NCI-H748 (cell line): ENCODE measurements at regions not wholly inside any gene's neighbourhood (a gene's known extent, or its start where the extent isn't known, plus 50 kb on each side); places are given as distances from the start of the nearest gene placed in this dataset.

Experiments used
- DNase-seq: peaks from one replicate; lab custom pipeline; 2025; ENCODE audit not compliant: unreplicated experiment; lab: John Stamatoyannopoulos, UW

DNA sequence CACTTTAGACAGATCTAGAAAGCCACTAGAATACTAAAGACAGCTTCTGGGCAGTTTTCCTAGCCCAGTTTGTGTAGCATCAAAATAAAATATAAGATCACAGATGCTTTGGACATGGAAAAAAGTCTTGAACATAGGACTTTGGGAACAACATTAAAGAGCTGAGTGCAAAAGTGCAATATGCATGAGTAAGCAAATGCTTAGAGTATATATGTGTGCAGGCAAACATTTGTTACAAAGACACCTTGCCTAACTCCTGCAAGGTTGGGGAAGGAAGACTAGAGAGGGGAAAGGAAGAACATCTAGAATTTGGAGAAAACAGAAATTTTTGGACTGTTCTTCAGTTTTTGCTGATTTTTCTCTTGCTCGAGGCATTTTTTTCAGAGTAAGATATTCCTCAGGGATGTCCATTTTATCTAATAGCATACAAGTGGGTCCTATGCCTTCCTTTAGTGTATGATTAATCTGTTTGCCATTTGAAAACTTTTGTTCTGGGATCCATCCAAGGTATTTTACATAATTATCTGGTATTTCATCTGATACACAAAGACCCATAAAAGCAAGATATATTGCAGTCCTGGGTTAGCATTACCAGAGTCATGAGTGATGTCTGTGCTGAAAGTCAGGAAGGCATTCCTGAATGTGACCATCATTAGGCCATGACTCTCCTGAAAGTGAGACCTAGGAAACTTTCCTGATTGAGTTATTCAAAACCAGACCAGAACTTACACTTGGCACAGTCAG lies 142.0 kb upstream of the RGMB start:
- DNase-seq = no peak

DNA sequence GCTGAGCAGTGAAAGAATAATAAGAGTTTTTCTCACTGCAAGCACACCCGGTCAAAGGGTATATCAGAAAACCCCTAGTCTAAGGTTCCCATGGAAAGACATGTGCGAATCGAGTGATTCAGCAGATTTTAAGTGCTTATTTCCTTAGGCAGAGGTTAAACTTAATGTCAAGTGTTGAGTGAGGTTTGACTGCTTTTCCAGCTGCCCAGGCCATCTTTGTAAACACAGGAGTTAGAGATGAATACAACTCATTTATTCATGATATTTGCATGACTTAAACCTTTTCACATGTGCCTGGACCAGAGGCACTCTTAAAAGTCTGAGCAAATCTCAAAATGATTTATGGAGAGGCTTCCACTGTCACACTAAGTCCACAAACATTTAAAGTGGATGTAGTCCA lies 137.8 kb upstream of the RGMB start:
- no peak for DNase-seq

DNA sequence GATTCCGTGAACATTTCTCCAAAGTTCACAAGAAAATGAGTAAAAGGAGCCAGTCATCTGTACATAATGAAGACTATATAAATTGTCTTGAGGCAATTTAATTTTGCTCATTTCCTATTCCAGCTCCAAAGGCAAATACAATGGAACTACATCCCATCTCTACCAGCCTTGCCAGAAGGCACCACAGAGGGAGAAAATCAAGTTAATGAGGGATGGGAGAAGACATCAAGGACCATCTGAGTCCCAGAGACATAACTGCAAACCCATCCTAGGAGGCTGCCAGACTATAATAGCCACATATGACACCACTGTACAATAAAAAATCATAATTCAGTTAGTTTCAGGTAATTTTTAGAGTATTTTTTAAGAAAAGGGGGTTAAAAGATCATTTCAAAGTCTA lies 136.3 kb upstream of the RGMB start:
- DNase-seq = no peak

DNA sequence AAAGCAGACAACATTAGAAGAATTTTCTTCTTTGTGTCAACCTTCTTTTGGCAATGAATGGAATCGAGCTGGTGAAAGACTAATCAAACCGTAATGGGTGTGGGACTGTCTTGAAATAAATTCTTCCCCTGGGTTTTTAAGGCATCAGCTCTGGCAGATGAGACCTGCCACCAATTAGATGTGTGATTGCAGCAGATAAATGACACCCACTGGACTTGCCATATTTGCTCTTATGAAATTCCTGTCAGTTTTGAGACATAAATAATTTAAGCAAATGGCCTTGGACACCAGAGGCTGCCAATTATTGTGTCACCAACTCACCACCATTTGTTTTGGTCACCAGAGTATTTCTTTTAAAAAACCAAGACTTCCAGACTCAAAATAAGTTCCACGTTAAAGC lies 135.9 kb upstream of the RGMB start:
- DNase-seq = no peak

DNA sequence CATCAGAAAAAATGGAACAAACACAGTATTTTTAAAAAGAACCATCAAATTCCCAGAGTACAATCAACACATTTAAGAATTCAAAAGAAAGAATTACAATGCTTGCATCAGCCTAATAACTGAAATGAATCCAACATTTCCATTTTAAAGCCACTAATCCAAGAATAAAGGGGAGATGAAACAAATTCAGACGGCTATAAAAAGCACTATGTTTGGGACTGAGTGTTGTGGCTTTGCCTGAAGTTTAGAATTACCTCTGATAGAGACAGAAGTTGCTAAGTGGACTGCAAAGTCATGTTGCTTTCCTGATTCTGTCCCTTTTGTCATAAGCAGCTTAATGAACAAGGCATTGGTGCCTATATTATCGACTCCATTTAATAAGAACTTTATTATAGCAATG lies 135.4 kb upstream of the RGMB start:
- no peak for DNase-seq

DNA sequence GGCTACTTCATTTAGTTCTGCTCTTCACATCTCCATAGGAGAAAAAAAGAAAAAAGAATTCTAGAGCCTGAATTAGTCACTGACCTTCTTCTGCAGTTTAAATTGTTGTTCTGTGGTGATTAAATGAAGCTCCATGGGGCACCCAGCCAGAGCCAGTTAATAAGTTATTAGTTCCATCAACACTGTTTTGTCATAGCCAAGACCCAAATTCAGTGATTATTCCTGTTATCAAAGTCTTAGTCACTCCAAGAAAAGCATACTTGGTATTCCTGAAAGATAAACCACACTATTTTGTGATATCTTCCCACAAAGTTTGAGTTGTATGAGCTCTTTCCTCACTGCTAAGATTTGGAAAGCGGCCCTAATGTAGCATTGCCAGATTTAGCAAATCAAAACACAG lies 134.8 kb upstream of the RGMB start:
- no peak for DNase-seq

DNA sequence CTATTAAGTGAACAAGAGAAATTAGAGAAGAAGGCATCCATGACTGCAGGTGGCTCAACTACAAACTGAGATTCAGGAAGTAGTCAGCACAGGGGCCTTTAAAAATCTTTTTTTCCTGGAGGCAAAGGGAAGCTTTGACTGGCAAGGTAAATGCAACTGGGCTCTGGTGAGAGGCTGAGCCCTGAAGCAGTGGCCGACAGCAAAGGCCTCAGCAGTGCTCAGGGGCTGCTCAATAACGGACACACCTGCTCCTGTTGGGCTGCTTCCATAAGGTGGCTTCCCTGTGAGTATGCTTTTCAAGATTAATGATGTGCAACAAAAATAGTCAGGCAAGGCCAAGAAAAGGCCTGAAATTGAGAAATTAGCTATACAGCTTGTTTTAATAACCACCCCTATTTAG lies 134.2 kb upstream of the RGMB start:
- peak; percentile 27 for DNase-seq

DNA sequence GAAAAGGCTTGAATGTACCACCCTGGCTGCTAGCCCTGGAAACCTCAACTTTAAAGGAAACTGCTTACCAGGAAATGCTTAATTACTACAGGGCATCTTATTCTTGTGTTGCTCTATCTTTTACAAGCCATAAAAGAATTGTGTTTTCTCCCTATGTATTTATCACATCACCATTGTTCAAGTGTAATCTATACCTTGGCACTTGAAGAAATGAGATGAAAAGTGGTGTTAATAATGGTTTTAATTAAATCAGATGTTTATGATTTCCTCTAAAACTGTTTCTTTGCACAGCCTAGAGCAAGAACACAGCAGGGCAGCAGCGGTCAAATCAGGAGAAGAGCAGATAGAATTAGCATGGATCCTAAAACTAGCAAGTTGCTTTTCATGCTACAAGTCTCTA lies 131.8 kb upstream of the RGMB start:
- no peak for DNase-seq

DNA sequence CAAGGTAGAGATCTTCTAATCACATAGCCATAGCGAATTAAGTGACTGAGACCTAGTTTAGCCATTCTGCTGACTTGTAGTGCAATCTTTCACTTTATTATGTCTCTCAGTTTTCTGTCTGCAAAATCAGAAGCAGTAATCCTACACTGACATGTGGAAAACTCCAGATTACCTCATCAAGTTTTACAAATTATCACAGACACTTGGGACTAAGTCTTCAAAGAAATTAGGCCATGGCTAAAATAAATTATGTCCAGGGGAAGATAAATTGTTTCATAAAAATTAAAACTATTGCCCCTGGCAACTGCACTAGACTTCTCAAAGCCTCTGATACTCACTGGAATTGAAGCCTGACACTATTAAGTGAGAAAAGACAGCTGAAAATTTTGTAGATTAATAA lies 129.9 kb upstream of the RGMB start:
- no peak for DNase-seq

DNA sequence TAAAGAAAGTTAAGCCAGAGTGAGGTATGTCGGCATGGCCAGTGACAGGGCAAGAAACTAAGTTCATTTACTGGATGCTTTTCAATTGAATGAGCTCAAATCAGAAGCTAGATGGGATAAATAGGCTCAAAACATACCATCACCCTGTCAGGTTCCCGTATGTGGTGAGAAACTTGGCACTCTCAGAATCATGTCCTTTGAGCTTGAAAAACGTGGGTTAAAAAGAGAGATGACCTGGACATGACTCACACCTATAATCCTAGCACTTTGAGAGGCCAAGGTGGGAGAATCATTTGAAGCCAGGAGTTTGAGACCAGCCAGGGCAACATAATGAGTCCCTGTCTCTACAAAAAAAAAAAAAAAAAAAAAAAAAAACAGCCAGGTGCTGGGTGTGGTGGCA lies 121.7 kb upstream of the RGMB start:
- no peak for DNase-seq

DNA sequence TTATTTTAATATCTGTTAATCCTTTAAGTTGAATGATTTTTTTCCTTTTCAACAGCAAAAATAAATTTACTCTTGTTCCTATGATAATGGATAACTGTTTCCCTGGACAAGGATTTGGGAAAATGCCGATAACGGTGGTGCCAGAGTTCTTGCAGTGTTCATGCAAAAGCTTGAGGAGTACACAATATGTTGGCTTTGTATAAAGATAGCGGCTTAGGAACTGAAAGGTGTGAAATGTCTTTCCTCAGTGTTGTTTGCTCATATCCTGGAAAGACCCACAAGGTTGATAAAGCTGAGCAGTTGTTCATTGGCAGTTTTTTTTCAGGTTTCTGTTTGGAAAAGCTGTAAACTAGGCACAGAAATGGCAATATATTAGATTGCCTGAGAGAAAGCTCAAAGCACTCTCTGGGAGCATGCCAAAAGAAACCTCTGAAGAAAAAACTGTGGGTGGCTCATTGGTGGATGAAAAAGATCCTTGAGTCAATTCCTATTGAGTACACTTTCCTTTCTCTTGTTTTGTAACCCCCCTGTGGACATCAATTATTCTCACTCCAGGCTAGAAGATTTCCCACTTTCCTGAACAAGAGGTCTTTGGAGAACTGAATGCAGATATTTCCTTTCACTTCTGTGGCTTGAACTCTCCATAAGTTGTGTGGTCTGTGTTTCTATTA lies 117.2 kb upstream of the RGMB start:
- no peak for DNase-seq

DNA sequence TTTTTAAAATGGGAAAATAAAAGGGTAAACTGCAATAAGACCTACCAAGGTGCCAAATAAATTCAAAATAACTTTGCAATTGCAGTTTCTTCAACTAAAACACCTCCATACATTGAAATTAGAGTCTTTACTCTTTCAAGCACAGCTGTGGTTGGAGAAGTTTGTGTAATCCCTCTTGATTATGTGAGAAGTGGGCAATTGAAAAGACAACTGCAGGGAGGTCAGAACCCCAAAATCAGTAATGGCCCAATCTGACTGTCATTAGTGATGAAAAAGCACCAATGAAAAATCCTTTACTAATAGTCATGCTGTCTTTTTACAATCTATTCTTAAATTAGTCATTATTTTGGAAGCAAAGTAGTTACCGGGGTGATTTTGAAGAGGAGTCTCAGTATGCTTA lies 116.7 kb upstream of the RGMB start:
- no peak for DNase-seq

DNA sequence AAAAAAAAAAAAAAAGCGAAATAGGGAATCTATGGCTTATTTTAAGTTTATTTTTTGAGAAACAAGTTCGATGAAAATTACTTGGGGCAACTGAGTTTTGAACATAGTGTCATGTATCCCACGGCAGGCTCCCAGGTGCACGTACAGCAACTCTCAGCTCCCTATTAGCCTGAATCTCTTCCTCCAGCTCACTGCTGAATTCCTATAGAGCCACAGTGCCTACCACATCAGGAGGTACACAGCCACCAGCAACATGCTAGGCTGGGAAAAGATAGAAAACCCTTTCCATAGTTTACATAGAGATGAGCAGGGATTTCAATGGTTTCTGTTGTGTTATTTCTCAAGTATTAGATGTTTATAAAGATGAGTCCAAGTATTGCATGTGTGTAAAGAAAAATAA lies 115.9 kb upstream of the RGMB start:
- DNase-seq = no peak

DNA sequence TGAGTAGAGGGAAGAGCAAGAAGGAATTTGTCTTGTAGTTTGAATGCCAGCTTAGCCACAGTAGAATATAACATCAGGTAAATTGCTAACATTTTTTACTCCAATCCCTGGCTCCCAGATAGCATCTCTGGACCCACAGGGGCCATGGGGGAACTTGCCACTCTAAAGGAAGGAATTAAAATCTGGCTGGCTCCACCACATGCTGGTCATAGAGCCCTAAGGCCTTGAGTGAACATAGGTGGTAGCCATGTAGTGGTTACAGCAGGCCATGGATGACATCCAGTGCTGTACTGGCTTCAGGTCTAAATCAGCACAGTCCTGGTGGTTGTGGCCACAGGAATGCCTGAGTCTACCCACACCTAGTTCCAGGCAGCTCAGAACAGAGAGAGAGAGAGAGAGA lies 109.9 kb upstream of the RGMB start:
- no peak for DNase-seq

DNA sequence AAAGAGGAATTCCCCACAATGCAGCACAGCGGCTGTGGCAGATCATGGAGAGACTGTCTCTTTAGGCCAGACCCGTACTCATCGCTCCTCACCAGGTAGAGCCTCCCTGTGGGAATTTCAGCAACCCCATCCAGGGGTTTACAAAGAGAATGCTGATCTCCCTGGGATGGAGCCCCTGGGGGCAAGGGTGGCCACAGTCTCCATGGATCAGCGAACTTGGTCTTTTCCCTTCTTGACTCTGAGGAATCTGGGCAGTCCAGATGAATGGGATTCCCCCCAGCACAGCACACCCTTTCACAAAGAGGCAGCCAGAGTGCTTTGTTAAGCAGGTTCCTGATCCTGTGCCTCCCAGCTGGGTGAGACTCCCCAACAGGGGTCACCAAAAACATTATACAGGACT lies 108.7 kb upstream of the RGMB start:
- DNase-seq = no peak

DNA sequence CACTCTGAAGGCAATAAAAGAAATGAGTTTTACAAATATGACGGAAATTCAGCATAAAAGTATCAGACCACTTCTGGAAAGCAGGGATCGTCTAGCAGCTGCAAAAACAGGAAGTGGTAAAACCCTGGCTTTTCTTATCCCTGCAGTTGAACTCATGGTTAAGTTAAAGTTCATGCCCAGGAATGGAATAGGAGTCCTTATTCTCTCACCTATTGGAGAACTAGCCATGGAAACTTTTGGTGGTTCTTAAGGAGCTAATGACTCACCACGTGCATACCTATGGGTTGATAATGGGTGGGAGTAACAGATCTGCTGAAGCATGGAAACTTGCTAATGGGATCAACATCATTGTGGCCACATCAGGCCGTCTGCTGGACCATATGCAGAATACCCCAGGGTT lies 93.5 kb upstream of the RGMB start:
- peak; percentile 9 for DNase-seq

DNA sequence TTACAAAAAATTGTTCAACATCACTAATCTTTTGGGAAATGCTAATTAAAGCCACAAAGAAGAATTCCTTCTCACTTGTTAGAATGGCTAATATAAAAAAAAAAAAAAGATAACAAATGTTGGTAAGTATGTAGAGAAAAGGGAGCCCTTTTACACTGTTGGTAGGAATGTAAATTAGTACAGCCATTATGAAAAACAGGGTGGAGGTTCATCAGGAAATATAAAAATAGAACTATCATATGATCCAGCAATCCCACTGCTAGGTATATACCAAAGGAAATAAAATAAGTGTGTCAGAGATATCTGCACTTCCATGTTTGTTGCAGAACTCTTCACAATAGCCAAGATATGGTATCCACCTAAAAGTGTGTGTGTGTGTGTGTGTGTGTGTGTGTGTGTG lies 83.5 kb upstream of the RGMB start:
- no peak for DNase-seq

DNA sequence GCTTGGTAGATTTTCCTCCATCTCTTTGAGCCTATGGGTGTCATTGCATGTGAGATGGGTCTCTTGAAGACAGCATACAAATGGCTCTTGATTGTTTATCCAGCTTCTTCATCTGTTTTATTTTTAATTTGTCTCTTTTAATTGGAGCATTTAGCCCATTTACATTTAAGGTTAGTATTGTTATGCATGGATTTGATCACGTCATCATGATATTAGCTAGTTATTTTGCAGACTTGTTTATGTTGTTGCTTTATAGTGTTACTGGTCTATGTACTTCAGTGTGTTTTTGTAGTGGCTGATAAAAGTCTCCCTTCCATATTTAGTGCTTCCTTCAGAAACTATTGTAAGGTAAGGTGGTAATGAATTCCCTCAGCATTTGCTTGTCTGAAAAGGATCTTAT lies 78.6 kb upstream of the RGMB start:
- no peak for DNase-seq

DNA sequence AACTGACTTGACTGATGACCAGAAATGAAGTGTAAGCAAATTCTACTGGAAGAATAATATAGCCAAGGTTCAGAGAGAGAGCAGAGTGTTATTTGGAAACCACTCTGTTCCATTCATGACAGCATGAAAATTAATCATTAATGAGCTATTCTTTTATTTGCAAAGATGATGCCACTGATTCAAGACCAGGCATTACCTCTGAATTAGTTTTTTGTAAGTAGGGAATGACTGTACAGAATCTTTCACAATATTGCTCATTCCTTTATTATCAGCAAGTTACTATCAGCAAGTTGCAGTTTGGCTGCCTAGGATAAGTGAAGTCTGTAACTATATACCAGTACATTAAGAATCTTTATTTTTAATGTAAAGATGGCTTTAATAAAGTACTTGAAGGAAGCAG lies 75.1 kb upstream of the RGMB start:
- DNase-seq = no peak

DNA sequence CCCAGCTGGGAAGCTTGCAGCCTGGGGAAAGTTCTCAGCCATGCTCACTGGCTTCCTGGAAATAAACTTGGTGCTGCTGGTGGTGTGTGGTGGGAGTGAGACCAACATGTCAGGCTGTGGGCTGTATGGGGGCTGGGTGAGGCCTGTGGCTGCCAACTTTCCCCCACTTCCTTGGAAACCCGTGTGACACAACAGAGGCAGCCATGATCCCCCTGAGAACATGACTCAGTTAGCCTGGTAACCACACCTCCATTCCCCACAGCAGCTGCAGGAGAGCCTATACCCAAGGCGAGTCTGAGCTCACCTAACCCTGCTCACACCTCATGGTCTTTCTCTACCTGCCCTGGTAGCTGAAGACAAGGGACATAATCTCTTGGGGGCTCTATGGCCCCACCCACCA lies 72.7 kb upstream of the RGMB start:
- no peak for DNase-seq

DNA sequence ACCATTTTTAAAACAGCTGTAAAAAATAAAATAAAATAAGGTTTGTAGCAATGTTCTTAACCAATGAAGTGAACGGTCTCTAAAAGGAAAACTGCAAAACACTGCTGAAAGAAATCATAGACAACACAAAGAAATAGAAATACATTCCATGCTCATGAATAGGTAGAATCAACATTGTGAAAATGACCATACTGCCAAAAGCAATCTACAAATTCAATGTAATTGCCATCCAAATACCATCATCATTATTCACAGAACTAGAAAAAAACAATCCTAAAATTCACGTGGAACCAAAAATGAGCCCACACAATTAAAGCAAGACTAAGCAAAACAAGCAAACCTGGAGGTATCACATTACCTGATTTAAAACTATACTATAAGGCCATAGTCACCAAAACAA lies 67.6 kb upstream of the RGMB start:
- DNase-seq = no peak

DNA sequence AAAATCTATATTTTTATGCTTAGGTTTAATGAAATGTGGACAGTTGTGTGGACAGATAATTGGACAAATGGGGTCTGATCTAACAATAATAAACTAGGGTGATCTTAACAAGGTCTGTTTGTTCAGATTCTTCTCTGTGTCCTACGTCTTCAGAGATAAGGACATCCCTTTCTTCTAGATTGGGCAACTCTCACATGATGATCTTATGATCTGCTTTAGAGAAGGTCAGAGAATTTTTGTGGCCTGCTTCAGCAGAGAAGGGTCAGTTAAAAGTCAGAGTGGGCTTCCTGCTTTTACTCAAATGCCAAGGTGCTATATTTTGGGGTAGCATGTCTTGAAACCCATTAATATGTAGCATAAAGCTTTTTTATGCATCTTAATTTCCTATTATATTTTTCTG lies 63.8 kb upstream of the RGMB start:
- no peak for DNase-seq

DNA sequence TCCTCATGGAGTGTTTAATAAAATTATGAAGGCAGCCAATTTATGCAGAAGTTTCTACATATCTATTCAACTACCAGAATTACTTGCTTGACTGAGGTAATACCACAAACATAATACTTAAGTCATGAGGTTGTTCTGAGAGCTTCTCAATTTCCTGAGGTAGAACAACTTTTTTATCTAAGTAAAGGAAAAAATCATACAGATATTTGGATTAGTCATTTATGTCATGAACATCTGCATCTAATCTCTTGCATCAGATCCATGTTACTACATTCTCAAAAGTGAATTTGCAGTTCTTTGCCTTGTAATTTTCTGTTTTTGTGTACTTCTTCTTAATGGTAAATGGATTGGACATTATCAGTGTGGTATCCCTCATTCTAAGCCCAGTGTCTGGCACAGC lies 60.4 kb upstream of the RGMB start:
- DNase-seq = no peak
